ENCODE measurements at regions not wholly inside any gene's neighbourhood (a gene's known extent, or its start where the extent isn't known, plus 50 kb on each side); places are given as distances from the start of the nearest gene placed in this dataset.

GRCh38 chr2:736939-737338, 59.7 kb upstream of the TMEM18 start:
- TF ChIP-seq, protein P1, sequence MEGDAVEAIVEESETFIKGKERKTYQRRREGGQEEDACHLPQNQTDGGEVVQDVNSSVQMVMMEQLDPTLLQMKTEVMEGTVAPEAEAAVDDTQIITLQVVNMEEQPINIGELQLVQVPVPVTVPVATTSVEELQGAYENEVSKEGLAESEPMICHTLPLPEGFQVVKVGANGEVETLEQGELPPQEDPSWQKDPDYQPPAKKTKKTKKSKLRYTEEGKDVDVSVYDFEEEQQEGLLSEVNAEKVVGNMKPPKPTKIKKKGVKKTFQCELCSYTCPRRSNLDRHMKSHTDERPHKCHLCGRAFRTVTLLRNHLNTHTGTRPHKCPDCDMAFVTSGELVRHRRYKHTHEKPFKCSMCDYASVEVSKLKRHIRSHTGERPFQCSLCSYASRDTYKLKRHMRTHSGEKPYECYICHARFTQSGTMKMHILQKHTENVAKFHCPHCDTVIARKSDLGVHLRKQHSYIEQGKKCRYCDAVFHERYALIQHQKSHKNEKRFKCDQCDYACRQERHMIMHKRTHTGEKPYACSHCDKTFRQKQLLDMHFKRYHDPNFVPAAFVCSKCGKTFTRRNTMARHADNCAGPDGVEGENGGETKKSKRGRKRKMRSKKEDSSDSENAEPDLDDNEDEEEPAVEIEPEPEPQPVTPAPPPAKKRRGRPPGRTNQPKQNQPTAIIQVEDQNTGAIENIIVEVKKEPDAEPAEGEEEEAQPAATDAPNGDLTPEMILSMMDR (IDR thresholded peaks at IDR 0.05), result no peak
- TF ChIP-seq POLR2A (IDR thresholded peaks at IDR 0.05), result no peak
- TF ChIP-seq POLR2AphosphoS5 (IDR thresholded peaks at IDR 0.05), result no peak
